ENCODE measurements at regions not wholly inside any gene's neighbourhood (a gene's known extent, or its start where the extent isn't known, plus 50 kb on each side); places are given as distances from the start of the nearest gene placed in this dataset.

- peak overlapping the region in 3 of 4 donors; percentile 32 to 73 (median 32) for H3K27ac ChIP-seq
- no peaks in the 10 kb centered on the region for H3K9me3 ChIP-seq
- 68 to 77% methylated on average over 7 to 11 of the region's 11 CpGs for WGBS, 2 donors
- no peaks in the 10 kb centered on the region for H3K27me3 ChIP-seq
- peaks cover 0 to 1% (median 0%) of the 10 kb centered on the region in 4 donors for H3K4me1 ChIP-seq
- ATAC-seq (ENCODE audit: low FRiP score in 2 of 2) = peak; percentile 61 to 63
- TF ChIP-seq POLR2A (IDR thresholded peaks at IDR 0.05) = no peak
- TF ChIP-seq EP300 (IDR thresholded peaks at IDR 0.05) = no peak
- TF ChIP-seq POLR2AphosphoS5 (IDR thresholded peaks at IDR 0.05) = no peak
- no peak for TF ChIP-seq CTCF (IDR thresholded peaks at IDR 0.05)
- no peak overlapping the region for H3K4me3 ChIP-seq
- peak in 1 of 2 donors; percentile 23 for DNase-seq
- H3K36me3 ChIP-seq = no peaks in the 10 kb centered on the region
Observed at GRCh38 chr9:108478431-108479332, 377.1 kb downstream of the ACTL7B start.

DNA sequence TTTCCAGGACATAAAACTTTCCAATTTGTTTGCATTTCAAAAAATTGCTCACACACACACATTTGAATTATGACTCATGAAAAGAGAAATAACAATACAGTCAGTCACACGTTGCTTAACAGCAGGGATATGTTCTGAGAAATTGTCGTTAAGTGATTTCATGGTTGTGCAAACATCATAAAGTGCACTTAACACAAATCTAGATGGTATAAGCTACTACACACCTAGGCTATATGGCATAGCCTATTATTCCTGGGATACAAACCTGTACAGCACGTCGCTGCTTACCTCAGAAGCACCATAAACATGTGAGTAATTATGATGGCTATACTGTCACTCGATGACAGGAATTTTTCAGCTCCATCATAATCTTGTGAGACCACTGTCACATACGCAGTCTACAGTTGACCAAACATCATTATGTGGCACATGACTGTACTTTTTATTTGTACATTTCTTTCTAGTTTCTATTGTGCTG lies 378.2 kb downstream of the ACTL7B start:
- peak in 1 of 2 donors; percentile 52 for ATAC-seq (ENCODE audit: low FRiP score in 2 of 2)
- Histone ChIP-seq H3K36me3 (no peaks in the 10 kb centered on the region), H3K9me3 (no peaks in the 10 kb centered on the region), H3K4me1 (peaks cover 0 to 5% (median 1%) of the 10 kb centered on the region in 4 donors), H3K4me3 (no peak overlapping the region), H3K27ac (no peak overlapping the region), H3K27me3 (no peaks in the 10 kb centered on the region)
- no peak for DNase-seq
- WGBS, 2 donors = 60 to 81% methylated on average over 6 of the region's 6 CpGs
- peak in 1 of 4 donors; percentile 43 for TF ChIP-seq EP300 (IDR thresholded peaks at IDR 0.05)
- peak in 1 of 2 donors; percentile 53 for TF ChIP-seq POLR2AphosphoS5 (IDR thresholded peaks at IDR 0.05)
- TF ChIP-seq CTCF (IDR thresholded peaks at IDR 0.05) = no peak
- no peak for TF ChIP-seq POLR2A (IDR thresholded peaks at IDR 0.05)

GRCh38 chr9:108476574-108476973 lies 379.2 kb downstream of the ACTL7B start:
- H3K27me3 ChIP-seq = no peaks in the 10 kb centered on the region
- no peak overlapping the region for H3K27ac ChIP-seq
- peaks cover 0 to 5% (median 1%) of the 10 kb centered on the region in 4 donors for H3K4me1 ChIP-seq
- DNase-seq (no peak), ATAC-seq (ENCODE audit: low FRiP score in 2 of 2) (no peak)
- 50 to 55% methylated on average over 3 of the region's 3 CpGs for WGBS, 2 donors
- no peaks in the 10 kb centered on the region for H3K36me3 ChIP-seq
- TF ChIP-seq CTCF (IDR thresholded peaks at IDR 0.05) = no peak
- no peak for TF ChIP-seq POLR2AphosphoS5 (IDR thresholded peaks at IDR 0.05)
- no peak for TF ChIP-seq POLR2A (IDR thresholded peaks at IDR 0.05)
- no peak for TF ChIP-seq EP300 (IDR thresholded peaks at IDR 0.05)
- no peaks in the 10 kb centered on the region for H3K9me3 ChIP-seq
- H3K4me3 ChIP-seq = no peak overlapping the region

DNA sequence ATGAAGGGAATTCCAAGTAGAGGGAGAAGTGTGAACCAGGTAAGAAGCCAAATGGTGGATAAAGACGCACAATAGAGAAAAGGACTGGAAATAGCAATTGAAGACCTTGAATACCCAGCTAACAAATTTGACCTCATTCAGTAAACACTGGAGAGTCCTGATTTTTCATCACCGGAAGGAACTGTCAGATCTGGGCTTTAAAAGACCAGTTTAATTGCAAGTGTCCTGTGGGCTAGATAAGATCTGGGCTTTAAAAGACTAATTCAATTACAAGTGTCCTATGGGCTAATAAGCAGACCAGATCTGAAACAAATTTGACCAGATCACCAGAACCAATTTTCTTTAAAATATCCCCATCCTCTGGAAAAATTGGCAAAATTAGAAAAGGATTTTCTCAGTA lies 380.0 kb downstream of the ACTL7B start:
- H3K36me3 ChIP-seq = no peaks in the 10 kb centered on the region
- no peak for TF ChIP-seq POLR2AphosphoS5 (IDR thresholded peaks at IDR 0.05)
- no peak for TF ChIP-seq CTCF (IDR thresholded peaks at IDR 0.05)
- no peak for TF ChIP-seq EP300 (IDR thresholded peaks at IDR 0.05)
- no peak for TF ChIP-seq POLR2A (IDR thresholded peaks at IDR 0.05)
- no peaks in the 10 kb centered on the region for H3K9me3 ChIP-seq
- WGBS, 2 donors = 73 to 76% methylated on average over 2 of the region's 2 CpGs
- no peak overlapping the region for H3K27ac ChIP-seq
- peaks cover 0 to 5% (median 1%) of the 10 kb centered on the region in 4 donors for H3K4me1 ChIP-seq
- H3K27me3 ChIP-seq = no peaks in the 10 kb centered on the region
- ATAC-seq (ENCODE audit: low FRiP score in 2 of 2) (no peak), DNase-seq (no peak)
- no peak overlapping the region for H3K4me3 ChIP-seq
